Neural progenitor cell (in vitro differentiated cells): ENCODE measurements at regions not wholly inside any gene's neighbourhood (a gene's known extent, or its start where the extent isn't known, plus 50 kb on each side); places are given as distances from the start of the nearest gene placed in this dataset.

Experiments used
- EZH2 ChIP-seq: fragments of 200-600 bp; sonication (generic); IDR thresholded peaks from 2 replicates; pipeline ENCODE4 v1.6.1; 2017; ENCODE audit warnings: antibody characterized with exemption, mild to moderate bottlenecking, moderate library complexity
- TF ChIP-seq, protein P1 (sequence below): fragments of 200-600 bp; sonication (generic); IDR thresholded peaks from 2 replicates; pipeline ENCODE4 v1.5.1; 2017; ENCODE audit warnings: antibody characterized with exemption, mild to moderate bottlenecking

GRCh38 chr13:106916329-106916976 lies 348.5 kb upstream of the ARGLU1 start:
- TF ChIP-seq, protein P1, sequence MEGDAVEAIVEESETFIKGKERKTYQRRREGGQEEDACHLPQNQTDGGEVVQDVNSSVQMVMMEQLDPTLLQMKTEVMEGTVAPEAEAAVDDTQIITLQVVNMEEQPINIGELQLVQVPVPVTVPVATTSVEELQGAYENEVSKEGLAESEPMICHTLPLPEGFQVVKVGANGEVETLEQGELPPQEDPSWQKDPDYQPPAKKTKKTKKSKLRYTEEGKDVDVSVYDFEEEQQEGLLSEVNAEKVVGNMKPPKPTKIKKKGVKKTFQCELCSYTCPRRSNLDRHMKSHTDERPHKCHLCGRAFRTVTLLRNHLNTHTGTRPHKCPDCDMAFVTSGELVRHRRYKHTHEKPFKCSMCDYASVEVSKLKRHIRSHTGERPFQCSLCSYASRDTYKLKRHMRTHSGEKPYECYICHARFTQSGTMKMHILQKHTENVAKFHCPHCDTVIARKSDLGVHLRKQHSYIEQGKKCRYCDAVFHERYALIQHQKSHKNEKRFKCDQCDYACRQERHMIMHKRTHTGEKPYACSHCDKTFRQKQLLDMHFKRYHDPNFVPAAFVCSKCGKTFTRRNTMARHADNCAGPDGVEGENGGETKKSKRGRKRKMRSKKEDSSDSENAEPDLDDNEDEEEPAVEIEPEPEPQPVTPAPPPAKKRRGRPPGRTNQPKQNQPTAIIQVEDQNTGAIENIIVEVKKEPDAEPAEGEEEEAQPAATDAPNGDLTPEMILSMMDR, result no peak
- TF ChIP-seq EZH2, result no peak
